ENCODE measurements at regions not wholly inside any gene's neighbourhood (a gene's known extent, or its start where the extent isn't known, plus 50 kb on each side); places are given as distances from the start of the nearest gene placed in this dataset.

DNA sequence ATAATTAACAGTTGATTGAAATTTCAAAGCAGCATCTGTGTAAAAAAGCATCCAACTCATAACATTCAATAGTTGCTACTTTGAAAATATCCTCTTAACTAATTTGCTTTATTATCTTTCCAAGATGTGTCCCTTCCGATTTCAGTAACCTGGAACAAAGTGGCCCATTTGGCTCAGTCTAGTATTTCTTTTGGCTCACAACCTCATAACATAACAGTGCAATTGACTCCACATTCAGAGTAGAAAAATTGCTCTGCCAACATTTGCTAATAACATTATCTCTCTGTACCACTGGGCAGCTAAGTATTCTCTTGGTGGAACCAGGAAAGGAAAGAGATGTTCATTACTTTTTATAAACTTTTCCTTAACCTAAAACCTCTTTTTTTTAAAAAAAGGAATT is 571.1 kb upstream of the ARGLU1 start:
- no peak for DNase-seq

- DNase-seq: no peak
Observed at GRCh38 chr13:107138486-107138885, 570.5 kb upstream of the ARGLU1 start.

DNA sequence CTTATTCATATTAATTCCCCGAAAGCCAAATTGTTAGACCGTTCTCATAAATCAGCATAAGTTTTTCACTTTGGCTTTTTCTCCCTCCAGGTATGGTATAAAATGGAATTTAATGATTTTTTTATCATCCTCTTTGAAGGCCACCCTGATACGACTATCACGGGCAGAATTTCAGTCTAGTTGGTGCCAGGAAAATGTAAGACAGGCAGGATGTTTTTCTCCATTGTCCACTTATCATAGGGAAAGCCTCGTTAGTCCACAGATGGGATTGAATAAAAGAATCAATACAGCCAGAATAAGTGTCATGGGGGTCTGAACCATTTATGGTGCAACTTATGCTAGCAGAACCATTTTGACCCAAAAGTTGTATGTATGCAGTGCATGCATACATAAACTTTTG is 566.0 kb upstream of the ARGLU1 start:
- no peak for DNase-seq

DNA sequence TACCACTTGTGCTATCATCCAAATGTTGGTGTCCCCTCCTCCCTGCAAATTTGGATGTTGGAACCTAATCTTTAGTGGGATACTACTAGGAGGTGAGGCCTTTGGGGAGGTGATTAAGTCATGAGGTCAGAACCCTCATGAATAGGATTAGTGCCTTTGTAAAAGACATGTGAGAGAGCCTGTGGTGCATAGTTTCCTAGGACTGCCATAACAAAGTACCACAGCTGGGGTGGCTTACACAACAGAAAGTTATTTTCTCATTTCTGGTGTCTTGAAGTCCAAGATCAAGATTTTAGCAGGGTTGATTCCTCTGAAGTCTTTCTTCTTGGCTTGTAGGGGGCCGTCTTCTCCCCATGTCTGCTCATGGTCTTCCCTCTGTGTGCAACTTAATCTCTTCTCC is 562.6 kb upstream of the ARGLU1 start:
- DNase-seq: no peak

DNA sequence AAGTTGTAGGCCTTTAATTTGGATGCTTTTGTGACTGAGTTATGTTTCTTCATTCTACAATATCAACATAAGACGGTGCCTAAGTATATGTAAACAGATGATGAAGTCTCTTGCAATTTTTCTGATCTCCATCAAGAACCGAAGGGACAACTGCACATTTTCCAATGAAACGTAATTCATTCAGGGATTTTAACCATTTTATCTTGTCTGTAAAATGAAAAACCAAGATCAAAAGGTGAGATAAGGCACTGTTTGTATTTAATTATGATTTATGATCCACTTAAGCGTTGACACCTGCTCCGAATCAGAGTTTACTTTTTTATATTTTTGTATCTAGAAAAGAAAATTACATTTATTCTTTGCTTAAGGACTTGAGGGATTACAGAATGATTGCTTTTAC is 556.8 kb upstream of the ARGLU1 start:
- no peak for DNase-seq

DNA sequence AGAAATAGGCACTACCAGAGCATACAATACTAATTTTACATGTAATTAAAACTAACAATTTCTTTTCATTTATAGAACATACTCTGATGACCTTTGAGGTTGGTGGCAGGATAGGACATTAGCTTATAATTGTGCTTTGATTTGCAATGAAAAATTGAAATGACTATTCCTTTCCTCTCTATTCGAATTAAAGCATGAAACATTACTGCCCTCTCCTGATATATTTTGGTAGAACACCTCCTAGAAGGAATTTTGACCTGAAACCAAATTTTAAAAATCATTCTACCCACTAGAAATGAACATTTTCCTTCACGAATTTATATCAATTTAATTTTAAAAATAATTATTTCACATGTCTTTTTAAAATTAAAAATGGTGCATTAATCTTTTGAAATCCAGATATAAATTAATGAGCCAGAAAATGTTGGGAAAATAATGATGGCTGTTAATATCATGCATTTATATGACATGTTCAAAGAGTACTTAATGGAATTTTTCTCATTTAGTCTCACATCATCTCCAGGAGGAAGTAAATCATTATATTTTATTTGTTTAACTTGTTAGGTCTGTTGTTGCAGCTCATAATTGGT is 556.3 kb upstream of the ARGLU1 start:
- no peak for DNase-seq

GRCh38 chr13:107121793-107122192 is 553.9 kb upstream of the ARGLU1 start:
- no peak for DNase-seq

DNA sequence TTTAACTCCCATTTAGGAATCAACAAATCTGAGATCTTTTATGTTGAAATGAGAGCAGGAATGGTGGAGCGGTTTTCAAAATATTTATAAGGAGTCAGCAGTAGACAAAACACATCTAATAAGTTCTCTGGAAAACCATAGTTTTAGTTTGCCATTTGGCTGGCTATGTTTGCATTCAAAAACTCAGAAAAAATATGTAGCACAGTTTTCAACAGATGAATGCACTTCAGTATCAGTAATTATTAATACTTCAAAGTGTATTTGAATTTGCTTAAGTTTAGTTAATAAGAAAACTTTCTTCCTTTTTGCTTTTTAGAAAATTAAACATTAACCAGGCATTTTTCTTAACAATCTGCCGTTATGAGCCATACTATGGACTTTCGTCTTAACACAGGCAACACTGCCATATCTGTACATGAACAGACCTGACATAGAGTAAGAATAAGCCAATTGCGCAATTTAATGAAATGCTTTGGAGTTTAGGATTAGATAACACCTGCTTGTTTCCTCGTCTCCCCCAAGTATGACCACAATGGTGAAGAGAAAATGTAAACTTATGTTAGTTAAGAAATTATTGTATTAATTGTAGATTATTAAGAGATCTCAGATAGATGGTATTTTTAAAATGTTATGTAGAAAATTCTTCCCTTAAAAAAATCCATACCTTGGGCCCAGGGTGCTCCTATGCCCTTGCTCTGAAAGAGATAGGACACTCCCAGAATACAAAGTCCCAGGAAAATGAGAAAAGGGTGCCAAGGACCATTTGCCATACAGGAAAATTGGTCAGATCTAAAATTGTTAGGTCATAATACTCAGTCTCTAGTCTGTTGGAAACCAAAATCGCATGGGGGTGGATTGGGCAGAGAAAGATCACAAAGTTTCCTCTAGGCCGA is 552.3 kb upstream of the ARGLU1 start:
- no peak for DNase-seq

DNA sequence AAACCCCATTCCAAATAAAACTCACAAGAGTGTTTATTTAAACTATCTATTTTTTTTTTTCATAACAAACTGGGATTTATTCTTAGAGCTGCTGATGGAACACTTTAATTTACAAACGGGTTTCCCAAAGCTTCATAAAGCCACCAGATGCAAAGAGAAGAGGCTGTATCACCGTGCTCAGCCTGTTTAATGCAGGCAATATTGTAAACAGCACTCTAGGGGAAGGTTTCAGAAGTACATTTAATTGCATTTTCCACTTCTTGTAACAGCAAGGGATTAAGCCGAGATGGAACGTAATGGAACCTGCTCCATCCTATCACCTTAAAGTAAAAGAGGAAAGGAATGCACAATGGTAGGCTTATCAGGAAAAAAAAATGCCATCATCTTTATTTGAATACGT is 550.6 kb upstream of the ARGLU1 start:
- no peak for DNase-seq

- no peak for DNase-seq
Observed at GRCh38 chr13:107117327-107118012, 549.5 kb upstream of the ARGLU1 start.

- no peak for DNase-seq
Observed at GRCh38 chr13:107113387-107113786, 545.5 kb upstream of the ARGLU1 start.

DNA sequence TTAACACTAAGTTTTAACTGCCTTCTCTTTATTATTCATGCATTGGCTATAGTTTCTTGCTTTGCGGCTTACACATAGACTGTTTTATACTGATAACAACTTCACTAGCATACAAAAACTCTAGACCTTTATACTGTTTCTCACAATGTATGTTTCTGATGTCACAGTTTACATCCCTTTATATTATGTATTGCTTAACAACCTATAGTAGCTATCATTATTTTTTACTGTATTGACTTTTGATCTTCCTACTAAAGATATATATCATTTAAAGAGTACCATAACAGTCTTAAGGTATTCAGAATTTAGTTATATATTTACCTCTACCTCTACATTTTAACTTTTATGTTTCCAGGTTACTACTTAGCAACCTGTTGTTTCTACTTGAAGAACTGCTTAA is 543.3 kb upstream of the ARGLU1 start:
- no peak for DNase-seq

- no peak for DNase-seq
Observed at GRCh38 chr13:107104631-107105030, 536.7 kb upstream of the ARGLU1 start.

DNA sequence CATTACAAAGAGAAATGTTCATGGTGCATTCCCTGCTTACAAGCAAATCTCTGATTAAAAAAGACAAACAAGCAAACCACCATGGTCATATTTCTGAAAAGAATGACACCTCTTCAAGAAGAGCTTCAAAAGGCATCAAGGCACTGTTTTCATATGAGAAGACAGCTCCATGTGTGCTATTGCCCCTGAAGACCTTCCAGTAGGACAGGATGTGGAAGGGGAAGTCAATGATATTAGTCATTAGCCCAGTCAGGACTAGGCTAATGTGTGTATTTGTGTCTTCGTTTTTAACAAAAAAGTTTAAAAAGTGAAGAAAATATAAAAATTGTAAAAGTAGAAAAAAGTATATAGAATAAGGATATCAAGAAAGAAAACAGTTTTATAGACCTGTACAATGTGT is 534.7 kb upstream of the ARGLU1 start:
- no peak for DNase-seq

GRCh38 chr13:107099661-107100060 is 531.7 kb upstream of the ARGLU1 start:
- no peak for DNase-seq

DNA sequence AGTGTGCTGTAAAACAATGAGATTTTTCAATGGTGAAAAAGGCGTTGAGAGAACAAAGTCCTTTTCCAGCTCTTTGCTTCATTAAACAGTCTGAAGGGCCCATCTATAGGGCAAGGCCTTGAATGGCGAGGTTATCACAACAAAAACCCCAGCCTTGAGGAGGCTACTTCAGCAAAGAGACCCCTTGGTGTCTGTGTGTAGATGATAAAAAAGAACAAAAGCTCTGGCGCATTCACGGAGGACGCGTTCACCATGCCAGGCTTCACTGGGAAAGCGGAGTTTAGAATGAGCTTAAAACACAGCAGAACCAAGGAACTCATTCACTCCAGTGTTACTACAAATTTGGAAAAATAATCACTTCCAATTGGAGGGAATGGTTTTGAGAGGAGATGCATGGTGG is 530.0 kb upstream of the ARGLU1 start:
- no peak for DNase-seq

DNA sequence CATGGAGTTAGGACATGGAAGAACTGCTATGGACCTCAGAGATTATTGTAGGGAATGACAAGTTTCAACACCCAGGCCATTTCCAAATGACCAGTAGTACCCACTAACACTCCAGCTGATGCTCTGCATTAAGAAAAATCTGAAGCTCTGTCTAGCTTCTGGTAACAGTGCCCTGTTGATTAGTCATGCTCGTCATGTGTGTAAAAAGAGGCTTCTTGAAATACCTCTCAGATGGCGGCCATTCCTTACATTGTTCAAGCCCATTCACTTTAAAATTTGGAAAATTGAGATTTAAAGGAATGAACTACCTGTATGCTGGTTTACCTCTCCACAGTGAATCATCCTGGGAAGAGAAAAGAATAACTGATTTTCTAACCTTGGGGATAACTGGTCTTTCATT is 527.9 kb upstream of the ARGLU1 start:
- DNase-seq: no peak

- DNase-seq: no peak
Observed at GRCh38 chr13:107091861-107092260, 523.9 kb upstream of the ARGLU1 start.

GRCh38 chr13:107091428-107091827 is 523.5 kb upstream of the ARGLU1 start:
- no peak for DNase-seq

DNA sequence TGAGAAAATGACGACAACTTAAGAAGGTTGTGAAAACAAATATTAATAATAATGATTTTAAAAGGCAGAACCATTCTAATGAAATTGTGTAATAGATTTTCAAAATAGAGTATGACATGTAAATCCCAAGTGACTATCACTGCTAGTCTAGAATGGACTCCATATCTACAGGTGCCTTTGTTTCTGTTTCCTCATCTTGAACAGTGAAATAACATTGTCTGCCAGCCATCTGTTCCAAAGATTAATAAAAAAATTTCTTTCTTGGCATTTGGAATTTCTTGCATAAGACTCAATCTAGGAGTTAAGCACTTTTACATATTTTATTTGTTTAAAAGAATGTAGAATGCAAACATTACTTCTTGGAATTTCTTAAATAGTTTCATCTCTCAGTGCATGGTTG is 520.1 kb upstream of the ARGLU1 start:
- no peak for DNase-seq

DNA sequence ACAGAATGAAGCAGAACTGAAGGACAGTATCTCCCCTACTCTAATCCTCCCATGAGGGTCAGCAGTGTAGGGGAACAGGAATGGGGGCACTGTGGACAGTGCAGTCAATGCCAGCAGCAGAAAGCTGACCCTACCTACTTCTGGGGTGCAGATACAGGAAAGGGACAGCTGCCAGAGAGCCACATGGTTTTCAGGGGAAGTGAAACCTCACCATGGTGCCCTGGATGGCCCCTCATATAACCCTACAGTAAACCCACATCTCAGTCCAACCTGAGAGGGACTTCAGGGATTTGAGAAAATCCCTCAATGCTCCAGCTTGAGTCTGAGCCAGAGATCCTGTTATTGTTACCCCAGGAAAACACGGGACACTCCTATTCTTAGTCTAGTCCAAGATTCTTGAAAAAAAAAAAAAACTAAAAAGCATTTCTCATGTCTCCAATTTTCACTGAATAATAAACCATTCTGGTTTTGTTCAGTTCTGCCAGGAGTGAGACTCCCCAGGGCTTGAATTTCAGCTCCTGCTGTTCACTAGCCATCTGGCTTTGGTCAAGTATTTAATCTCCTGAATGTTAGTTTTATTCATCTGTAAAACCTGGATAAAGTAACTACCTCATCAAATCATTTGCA is 511.6 kb upstream of the ARGLU1 start:
- no peak for DNase-seq

GRCh38 chr13:107078229-107078765 is 510.4 kb upstream of the ARGLU1 start:
- DNase-seq: no peak

- DNase-seq: no peak
Observed at GRCh38 chr13:107076801-107077200, 508.9 kb upstream of the ARGLU1 start.
